ENCODE measurements at regions not wholly inside any gene's neighbourhood (a gene's known extent, or its start where the extent isn't known, plus 50 kb on each side); places are given as distances from the start of the nearest gene placed in this dataset.

DNA sequence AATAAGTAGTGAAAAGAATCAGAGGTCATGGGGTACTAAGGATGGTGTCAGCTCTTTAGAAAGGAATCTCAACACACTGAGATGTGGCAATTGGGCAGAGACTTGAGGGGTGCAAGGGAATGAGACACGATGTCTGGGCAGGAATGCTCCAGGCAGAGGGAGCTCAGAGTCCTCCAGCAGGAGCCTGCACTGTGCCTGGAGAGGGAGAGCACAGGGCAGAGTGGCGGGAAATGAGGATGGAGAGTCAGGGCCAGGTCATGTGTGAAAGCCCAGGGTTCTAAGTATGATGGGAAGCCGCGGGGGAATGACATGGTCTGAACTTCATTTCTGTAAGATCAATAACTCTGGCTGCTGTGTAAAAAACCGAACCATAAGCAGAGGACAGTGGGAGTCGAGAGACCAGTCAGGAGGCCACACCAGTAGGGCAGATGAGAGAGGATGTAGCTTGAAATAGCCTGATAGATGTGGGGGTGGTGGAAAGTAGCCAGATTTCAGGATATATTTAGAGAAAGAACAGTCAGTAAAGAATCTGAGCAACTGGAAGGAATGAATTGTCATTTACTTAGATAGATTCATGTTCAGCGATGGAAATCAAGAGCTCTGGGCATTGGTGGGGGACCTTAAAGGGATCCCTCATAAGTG is 133.4 kb upstream of the DTNBP1 start:
- Mint-ChIP-seq H3K9me3 (peaks cover 11% of the 10 kb centered on the region), H3K27me3 (ENCODE audit: low read depth) (no peaks in the 10 kb centered on the region), H3K4me1 (peaks cover 11% of the 10 kb centered on the region), H3K36me3 (peaks cover 3% of the 10 kb centered on the region), H3K27ac (no peak overlapping the region), H3K4me3 (no peak overlapping the region)
- TF ChIP-seq, protein P1, sequence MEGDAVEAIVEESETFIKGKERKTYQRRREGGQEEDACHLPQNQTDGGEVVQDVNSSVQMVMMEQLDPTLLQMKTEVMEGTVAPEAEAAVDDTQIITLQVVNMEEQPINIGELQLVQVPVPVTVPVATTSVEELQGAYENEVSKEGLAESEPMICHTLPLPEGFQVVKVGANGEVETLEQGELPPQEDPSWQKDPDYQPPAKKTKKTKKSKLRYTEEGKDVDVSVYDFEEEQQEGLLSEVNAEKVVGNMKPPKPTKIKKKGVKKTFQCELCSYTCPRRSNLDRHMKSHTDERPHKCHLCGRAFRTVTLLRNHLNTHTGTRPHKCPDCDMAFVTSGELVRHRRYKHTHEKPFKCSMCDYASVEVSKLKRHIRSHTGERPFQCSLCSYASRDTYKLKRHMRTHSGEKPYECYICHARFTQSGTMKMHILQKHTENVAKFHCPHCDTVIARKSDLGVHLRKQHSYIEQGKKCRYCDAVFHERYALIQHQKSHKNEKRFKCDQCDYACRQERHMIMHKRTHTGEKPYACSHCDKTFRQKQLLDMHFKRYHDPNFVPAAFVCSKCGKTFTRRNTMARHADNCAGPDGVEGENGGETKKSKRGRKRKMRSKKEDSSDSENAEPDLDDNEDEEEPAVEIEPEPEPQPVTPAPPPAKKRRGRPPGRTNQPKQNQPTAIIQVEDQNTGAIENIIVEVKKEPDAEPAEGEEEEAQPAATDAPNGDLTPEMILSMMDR (IDR thresholded peaks at IDR 0.05; ENCODE audit: unreplicated experiment), result no peak
- no peak for DNase-seq (ENCODE audit: low spot score in 2 of 2, unreplicated experiment in 2 of 2)

DNA sequence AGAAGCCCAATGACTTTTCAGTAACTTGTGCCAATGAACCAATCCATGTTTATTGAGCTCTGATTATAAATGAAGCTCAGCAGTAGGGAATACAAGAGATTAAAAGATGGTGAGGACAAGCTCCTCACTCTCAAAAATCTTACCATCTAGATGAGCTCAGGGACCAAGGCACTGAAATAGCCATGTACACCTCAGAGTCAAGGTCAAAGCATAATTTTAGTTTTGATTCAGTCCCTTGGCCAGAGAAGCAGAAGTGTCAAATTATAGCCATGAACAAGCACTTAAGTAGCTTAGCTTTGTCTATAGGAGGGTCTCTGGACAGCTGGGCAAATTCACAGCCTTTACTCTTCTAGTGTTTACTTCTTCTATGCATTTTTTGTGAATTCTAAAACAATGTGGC is 131.0 kb upstream of the DTNBP1 start:
- peaks cover 3% of the 10 kb centered on the region for H3K36me3 Mint-ChIP-seq
- no peaks in the 10 kb centered on the region for H3K27me3 Mint-ChIP-seq (ENCODE audit: low read depth)
- peaks cover 15% of the 10 kb centered on the region for H3K9me3 Mint-ChIP-seq
- DNase-seq (ENCODE audit: low spot score in 2 of 2, unreplicated experiment in 2 of 2), result no peak
- H3K4me3 Mint-ChIP-seq, result no peak overlapping the region
- H3K27ac Mint-ChIP-seq, result no peak overlapping the region
- TF ChIP-seq, protein P1 (IDR thresholded peaks at IDR 0.05; ENCODE audit: unreplicated experiment), result no peak
- H3K4me1 Mint-ChIP-seq, result peaks cover 13% of the 10 kb centered on the region

DNA sequence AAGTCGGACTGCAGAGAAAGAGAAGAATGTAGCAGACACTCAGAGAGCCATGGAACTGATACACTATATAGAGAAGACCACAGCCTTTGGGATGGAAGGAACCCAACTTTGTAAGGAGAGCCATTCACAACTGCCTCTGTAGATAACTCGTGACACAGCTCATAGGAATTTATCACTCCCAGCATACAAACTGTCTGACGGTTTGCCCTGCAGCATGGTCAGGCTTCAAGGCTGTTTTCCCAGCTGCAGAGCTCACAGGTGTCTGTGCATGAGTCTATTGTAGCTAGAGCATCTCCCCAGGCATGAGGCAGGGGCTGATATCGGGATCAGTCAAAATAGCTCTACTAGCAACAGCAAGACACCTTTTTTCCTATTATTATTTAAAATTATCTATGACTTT is 130.5 kb upstream of the DTNBP1 start:
- H3K27me3 Mint-ChIP-seq (ENCODE audit: low read depth), result no peaks in the 10 kb centered on the region
- peaks cover 3% of the 10 kb centered on the region for H3K36me3 Mint-ChIP-seq
- no peak for DNase-seq (ENCODE audit: low spot score in 2 of 2, unreplicated experiment in 2 of 2)
- H3K27ac Mint-ChIP-seq, result no peak overlapping the region
- TF ChIP-seq, protein P1 (IDR thresholded peaks at IDR 0.05; ENCODE audit: unreplicated experiment), result no peak
- H3K9me3 Mint-ChIP-seq, result peaks cover 12% of the 10 kb centered on the region
- H3K4me3 Mint-ChIP-seq, result no peak overlapping the region
- peaks cover 13% of the 10 kb centered on the region for H3K4me1 Mint-ChIP-seq

DNA sequence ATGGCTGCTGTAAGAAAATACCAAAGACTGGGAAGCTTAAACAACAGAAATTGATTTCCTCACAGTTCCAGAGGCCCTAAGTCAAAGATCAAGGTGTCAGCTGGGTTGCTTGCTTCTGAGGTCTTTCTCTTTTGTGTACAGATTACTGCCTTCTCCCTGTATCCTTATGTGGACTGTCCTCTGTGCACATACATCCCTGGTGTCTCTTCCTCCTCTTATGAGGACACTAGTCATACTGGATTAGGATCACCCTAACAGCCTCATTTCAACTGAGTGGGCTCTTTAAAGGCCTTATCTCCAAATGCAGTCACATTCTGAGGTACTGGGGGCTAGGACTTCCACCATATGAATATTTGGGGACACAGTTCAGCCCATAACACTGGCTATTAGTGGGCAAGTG is 130.0 kb upstream of the DTNBP1 start:
- peaks cover 9% of the 10 kb centered on the region for H3K9me3 Mint-ChIP-seq
- H3K27ac Mint-ChIP-seq, result no peak overlapping the region
- no peaks in the 10 kb centered on the region for H3K27me3 Mint-ChIP-seq (ENCODE audit: low read depth)

DNA sequence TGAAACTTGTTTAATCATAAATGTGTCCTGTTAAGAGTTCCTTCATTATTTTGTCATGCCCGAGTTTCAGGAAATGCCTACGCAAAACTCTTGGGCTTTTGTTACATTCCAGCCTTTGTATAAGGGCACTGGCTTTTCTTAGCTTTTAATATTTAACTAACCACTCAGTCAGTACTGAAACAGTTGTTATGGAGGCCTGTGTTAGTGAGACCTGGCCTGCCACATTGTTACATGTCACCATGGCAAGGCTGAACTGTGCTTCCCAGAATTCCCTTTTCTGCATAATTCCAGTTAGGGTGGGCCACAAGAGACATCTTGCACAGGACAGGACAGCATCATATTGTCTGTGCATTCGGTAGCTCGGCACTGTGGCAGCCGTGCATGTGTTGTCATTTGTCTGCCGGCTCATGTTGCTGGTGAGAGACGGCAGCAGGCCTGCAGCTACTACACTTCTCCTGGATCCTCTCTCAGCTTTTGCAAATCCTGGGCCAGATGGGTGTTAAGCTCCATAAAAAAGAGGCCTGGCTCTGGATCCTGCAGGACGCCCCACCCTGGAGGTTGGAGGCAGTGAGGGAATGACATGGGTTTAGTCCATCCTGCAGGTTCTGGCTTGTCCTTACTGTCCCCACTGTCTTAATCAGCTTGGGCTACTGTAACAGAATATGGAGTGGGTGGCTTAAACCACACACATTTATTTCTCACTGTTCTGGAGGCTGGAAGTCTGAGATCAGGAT is 128.8 kb upstream of the DTNBP1 start:
- Mint-ChIP-seq H3K4me1 (peaks cover 13% of the 10 kb centered on the region), H3K36me3 (no peaks in the 10 kb centered on the region), H3K27ac (no peak overlapping the region), H3K27me3 (ENCODE audit: low read depth) (no peaks in the 10 kb centered on the region), H3K9me3 (peaks cover 6% of the 10 kb centered on the region), H3K4me3 (no peak overlapping the region)
- TF ChIP-seq, protein P1 (IDR thresholded peaks at IDR 0.05; ENCODE audit: unreplicated experiment), result no peak
- DNase-seq (ENCODE audit: low spot score in 2 of 2, unreplicated experiment in 2 of 2), result no peak

More for the DNA sequence above, 130.0 kb upstream of the DTNBP1 start:
- peaks cover 3% of the 10 kb centered on the region for H3K36me3 Mint-ChIP-seq
- TF ChIP-seq, protein P1 (IDR thresholded peaks at IDR 0.05; ENCODE audit: unreplicated experiment), result no peak
- H3K4me1 Mint-ChIP-seq, result peaks cover 13% of the 10 kb centered on the region
- DNase-seq (ENCODE audit: low spot score in 2 of 2, unreplicated experiment in 2 of 2), result no peak
- H3K4me3 Mint-ChIP-seq, result no peak overlapping the region
